ENCODE measurements at regions not wholly inside any gene's neighbourhood (a gene's known extent, or its start where the extent isn't known, plus 50 kb on each side); places are given as distances from the start of the nearest gene placed in this dataset.

DNA sequence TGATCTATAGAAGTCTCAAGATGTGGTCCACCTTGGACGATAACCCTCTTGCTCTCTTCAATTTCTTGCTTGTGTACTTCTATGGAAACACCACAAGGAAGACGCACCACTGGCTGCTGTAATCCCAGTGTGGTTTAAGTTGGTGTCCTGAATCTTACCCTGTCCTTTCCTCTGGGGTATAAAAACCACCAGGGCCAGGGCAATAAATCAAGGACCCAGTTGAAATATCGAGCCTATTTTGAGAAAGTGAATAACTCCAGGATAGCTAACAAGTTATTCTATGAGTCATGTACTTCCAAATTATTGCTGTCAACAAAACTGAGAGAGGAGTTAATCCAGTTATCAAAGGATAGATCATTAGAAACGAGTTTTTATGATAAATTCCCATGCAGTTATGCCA, 137.0 kb downstream of the RND3 start:
- 80 to 87% (median 81%) methylated on average over 4 of the region's 4 CpGs for WGBS, 5 donors
- intact Hi-C loops (cut with DNase I; ENCODE audit: low total_unique reads): no loop called here
- Histone ChIP-seq H3K9me3 (no peaks in the 10 kb centered on the region), H3K36me3 (no peaks in the 10 kb centered on the region), H3K4me3 (no peak overlapping the region), H3K4me1 (no peaks in the 10 kb centered on the region), H3K27me3 (no peaks in the 10 kb centered on the region), H3K27ac (no peak overlapping the region)
- TF ChIP-seq, protein P1, sequence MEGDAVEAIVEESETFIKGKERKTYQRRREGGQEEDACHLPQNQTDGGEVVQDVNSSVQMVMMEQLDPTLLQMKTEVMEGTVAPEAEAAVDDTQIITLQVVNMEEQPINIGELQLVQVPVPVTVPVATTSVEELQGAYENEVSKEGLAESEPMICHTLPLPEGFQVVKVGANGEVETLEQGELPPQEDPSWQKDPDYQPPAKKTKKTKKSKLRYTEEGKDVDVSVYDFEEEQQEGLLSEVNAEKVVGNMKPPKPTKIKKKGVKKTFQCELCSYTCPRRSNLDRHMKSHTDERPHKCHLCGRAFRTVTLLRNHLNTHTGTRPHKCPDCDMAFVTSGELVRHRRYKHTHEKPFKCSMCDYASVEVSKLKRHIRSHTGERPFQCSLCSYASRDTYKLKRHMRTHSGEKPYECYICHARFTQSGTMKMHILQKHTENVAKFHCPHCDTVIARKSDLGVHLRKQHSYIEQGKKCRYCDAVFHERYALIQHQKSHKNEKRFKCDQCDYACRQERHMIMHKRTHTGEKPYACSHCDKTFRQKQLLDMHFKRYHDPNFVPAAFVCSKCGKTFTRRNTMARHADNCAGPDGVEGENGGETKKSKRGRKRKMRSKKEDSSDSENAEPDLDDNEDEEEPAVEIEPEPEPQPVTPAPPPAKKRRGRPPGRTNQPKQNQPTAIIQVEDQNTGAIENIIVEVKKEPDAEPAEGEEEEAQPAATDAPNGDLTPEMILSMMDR (IDR thresholded peaks at IDR 0.05): no peak
- no peak for TF ChIP-seq POLR2A (IDR thresholded peaks at IDR 0.05)
- no peak for TF ChIP-seq EP300 (IDR thresholded peaks at IDR 0.05)
- TF ChIP-seq POLR2AphosphoS5 (IDR thresholded peaks at IDR 0.05): no peak
- no peak for DNase-seq

DNA sequence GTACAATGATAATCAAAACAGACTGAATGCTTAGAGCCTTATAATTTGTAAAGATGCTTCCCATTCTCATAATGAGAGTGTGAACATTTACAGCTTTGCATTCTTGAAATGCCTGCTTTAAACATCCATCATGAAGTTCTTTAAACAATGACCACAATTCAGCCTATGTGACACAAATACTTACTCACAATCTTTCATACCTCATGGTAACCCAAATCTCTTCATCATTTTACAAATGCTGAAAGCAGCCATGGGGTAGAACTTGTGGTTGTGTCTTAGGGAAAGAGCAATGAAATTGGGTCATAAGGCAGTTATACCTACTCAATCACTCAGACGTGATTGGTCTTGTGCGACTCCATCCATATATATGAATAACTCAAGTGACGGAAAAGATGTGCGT, 140.7 kb downstream of the RND3 start:
- Histone ChIP-seq H3K27me3 (no peaks in the 10 kb centered on the region), H3K27ac (no peak overlapping the region), H3K4me3 (no peak overlapping the region), H3K9me3 (no peaks in the 10 kb centered on the region), H3K4me1 (no peaks in the 10 kb centered on the region), H3K36me3 (no peaks in the 10 kb centered on the region)
- no peak for DNase-seq
- 95 to 98% (median 96%) methylated on average over 4 of the region's 4 CpGs for WGBS, 5 donors
- intact Hi-C loops (cut with DNase I; ENCODE audit: low total_unique reads): no loop called here
- no peak for TF ChIP-seq EP300 (IDR thresholded peaks at IDR 0.05)
- no peak for TF ChIP-seq POLR2AphosphoS5 (IDR thresholded peaks at IDR 0.05)
- TF ChIP-seq, protein P1 (IDR thresholded peaks at IDR 0.05): no peak
- TF ChIP-seq POLR2A (IDR thresholded peaks at IDR 0.05): no peak

DNA sequence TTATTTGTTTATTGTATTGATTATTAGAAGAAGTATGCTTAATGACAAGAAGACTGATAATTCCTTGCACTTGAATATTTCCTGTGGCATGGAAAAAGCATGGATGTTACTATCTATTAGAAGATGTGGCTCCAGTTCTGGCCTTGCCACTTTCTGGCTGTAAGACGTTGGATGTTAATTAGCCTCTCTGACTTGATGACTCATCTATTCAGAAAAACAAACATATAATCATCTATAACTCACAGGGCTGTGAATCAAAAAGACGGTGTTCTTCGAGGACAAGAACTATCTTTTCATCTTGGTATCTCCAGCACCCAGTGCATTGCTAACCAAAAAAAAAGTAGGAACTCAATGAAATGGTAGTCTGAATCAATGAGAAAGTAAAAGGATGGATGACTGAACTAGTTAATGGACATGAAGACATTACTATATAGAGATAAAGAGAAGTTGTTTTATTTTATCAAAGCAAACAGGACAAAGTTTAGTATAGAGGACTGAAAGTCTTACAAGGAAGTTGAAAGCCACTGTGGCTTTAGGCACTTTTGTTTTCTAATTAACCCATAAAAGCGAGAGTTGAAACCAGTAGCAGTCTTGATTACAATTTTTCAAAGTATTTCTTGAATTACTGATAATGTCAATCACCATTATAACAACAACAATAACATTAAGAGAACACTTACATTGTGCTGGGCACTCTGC, 145.3 kb downstream of the RND3 start:
- Histone ChIP-seq H3K9me3 (no peaks in the 10 kb centered on the region), H3K4me1 (peaks cover 0 to 9% (median 3%) of the 10 kb centered on the region in 4 donors), H3K27me3 (no peaks in the 10 kb centered on the region), H3K4me3 (no peak overlapping the region), H3K36me3 (no peaks in the 10 kb centered on the region), H3K27ac (no peak overlapping the region)
- DNase-seq: no peak
- intact Hi-C loops (cut with DNase I; ENCODE audit: low total_unique reads): no loop called here
- 64 to 81% (median 80%) methylated on average over 4 of the region's 4 CpGs for WGBS, 5 donors
- TF ChIP-seq EP300 (IDR thresholded peaks at IDR 0.05): no peak
- TF ChIP-seq, protein P1 (IDR thresholded peaks at IDR 0.05): no peak
- TF ChIP-seq POLR2AphosphoS5 (IDR thresholded peaks at IDR 0.05): no peak
- TF ChIP-seq POLR2A (IDR thresholded peaks at IDR 0.05): no peak

DNA sequence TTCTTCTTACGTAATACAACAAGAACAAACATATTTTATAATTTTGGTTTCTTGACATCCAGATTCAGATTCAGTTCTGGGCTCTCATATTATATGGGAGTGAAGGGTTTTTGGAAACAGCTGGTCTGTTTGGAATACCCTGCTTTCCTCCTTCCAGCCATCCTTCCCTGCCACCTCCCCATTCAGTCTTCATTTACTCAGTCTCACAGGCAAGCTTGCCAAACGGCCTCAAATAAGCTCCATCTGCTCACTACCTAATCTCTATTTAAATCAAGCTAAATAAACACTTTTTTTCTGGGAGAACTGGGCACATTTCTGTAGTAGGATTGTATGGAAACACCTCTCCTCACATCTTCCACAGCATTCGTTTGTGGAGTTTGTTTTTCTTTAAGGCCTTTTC, 147.5 kb downstream of the RND3 start:
- TF ChIP-seq EP300 (IDR thresholded peaks at IDR 0.05) (no peak), POLR2AphosphoS5 (IDR thresholded peaks at IDR 0.05) (no peak), POLR2A (IDR thresholded peaks at IDR 0.05) (no peak)
- TF ChIP-seq, protein P1 (IDR thresholded peaks at IDR 0.05): no peak
- Histone ChIP-seq H3K4me1 (peaks cover 0 to 9% (median 3%) of the 10 kb centered on the region in 4 donors), H3K27ac (peak overlapping the region in 1 of 5 donors; percentile 34), H3K36me3 (no peaks in the 10 kb centered on the region), H3K27me3 (no peaks in the 10 kb centered on the region), H3K9me3 (no peaks in the 10 kb centered on the region), H3K4me3 (no peak overlapping the region)
- peak in 1 of 2 donors; percentile 28 for DNase-seq
- 27 to 37% (median 35%) methylated on average over 3 of the region's 3 CpGs for WGBS, 5 donors
- intact Hi-C loops (cut with DNase I; ENCODE audit: low total_unique reads): no loop called here

Measured in stomach (tissue), 8 donors.